ENCODE measurements at regions not wholly inside any gene's neighbourhood (a gene's known extent, or its start where the extent isn't known, plus 50 kb on each side); places are given as distances from the start of the nearest gene placed in this dataset.

DNA sequence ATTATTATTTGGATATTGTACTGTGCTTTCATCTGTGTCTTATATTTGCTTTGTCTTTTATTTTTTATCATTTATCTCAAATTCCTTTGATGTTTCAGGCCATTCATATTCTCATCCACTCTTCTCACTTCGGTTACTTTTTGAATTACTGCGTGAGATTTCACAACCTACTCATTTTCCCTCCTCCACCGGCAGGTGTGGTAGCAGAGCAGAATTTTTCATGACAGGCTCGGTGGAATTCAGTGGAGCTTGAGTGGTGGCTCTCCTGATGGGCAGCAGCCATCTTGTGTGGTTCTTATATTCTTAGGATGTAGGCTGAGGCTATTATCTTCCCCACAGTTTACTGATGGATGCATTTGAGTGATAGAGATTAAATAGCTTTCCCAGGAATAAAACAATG, 92.3 kb upstream of the IVNS1ABP start:
- DNase-seq (ENCODE audit: insufficient read length, low spot score): no peak
- peak; percentile 29 for FAIRE-seq
- TF ChIP-seq, protein P1, sequence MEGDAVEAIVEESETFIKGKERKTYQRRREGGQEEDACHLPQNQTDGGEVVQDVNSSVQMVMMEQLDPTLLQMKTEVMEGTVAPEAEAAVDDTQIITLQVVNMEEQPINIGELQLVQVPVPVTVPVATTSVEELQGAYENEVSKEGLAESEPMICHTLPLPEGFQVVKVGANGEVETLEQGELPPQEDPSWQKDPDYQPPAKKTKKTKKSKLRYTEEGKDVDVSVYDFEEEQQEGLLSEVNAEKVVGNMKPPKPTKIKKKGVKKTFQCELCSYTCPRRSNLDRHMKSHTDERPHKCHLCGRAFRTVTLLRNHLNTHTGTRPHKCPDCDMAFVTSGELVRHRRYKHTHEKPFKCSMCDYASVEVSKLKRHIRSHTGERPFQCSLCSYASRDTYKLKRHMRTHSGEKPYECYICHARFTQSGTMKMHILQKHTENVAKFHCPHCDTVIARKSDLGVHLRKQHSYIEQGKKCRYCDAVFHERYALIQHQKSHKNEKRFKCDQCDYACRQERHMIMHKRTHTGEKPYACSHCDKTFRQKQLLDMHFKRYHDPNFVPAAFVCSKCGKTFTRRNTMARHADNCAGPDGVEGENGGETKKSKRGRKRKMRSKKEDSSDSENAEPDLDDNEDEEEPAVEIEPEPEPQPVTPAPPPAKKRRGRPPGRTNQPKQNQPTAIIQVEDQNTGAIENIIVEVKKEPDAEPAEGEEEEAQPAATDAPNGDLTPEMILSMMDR (IDR thresholded peaks at IDR 0.05; ENCODE audit: insufficient read depth, missing control alignments): no peak

DNA sequence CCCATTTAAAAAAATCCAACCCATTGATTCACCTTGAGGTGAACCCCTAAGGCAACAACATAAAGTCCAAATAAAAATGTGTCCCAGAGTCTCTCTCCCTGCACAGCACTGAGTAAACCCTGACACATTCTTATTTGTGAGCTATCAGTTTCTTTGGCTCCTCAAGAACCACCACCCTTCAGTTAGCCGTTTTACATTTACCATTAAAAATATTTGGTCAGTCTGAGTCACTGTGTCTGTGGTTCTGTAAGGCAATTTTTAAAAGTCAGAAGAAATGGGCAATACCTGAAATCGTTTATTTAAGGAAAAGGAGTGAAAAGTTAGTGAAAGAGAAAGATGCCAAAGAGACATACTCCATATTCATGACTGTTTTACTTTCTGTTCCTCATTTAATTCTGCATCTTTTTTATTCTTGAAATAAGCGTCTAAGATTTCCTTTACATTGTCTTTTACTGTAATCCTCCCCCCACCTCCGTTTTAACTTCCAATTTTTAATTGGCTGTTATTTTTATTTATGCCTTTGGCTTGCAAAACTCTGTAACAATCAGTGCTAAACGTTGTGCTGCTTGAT, 91.7 kb upstream of the IVNS1ABP start:
- DNase-seq (ENCODE audit: insufficient read length, low spot score): no peak

DNA sequence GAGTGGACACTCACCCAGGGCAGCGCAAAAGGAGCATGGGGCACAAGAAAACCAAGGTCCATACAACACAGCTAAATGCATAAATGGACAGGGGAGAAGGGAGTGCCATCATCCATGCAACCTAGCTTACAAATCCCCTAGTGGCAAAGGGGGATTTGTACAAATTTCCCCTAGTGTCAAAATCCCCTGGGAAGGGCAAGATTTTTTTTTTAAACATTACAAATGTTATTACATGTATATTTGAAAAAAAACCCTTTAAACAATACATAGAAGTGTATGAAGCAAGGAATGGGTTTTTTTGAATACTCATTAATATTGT, 89.6 kb upstream of the IVNS1ABP start:
- DNase-seq (ENCODE audit: insufficient read length, low spot score) (no peak), FAIRE-seq (no peak)
- TF ChIP-seq, protein P1 (IDR thresholded peaks at IDR 0.05; ENCODE audit: insufficient read depth, missing control alignments): no peak

More for the DNA sequence above, 91.7 kb upstream of the IVNS1ABP start:
- TF ChIP-seq, protein P1 (IDR thresholded peaks at IDR 0.05; ENCODE audit: insufficient read depth, missing control alignments): no peak
- peak; percentile 77 for FAIRE-seq

DNA sequence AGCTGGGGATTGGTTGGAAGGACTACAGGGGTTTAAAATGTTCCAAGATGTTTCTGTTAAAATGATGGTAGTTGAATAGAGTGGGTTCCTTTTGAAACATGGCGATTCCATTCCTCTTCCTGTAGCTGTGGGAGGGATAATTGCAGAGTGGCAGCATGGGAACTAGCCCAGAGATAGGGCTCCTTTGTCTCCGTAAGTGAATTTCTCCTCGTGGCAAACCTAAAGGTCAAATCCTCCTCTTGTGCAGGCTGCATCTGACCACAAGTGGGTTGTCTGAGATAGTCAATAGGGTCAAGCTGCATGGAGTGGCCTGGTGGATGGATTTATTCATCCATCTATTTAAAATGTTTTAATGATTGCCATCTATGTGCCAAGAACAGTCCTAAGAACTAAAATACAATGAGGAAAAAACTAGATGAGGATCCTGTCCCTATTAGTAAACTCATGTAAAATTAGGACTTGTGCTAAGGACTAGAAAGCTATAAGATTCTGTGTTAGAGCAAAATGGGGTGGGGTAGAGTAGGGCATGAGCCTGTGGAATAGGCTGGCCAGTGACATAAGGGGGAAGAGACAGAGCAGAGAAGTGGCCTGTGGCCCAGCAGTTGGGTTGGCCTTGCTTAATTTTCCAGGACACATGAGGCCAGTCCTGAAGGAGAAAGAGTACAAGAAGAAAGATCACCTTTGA, 89.1 kb upstream of the IVNS1ABP start:
- no peak for FAIRE-seq
- DNase-seq (ENCODE audit: insufficient read length, low spot score): no peak
- TF ChIP-seq, protein P1 (IDR thresholded peaks at IDR 0.05; ENCODE audit: insufficient read depth, missing control alignments): no peak

DNA sequence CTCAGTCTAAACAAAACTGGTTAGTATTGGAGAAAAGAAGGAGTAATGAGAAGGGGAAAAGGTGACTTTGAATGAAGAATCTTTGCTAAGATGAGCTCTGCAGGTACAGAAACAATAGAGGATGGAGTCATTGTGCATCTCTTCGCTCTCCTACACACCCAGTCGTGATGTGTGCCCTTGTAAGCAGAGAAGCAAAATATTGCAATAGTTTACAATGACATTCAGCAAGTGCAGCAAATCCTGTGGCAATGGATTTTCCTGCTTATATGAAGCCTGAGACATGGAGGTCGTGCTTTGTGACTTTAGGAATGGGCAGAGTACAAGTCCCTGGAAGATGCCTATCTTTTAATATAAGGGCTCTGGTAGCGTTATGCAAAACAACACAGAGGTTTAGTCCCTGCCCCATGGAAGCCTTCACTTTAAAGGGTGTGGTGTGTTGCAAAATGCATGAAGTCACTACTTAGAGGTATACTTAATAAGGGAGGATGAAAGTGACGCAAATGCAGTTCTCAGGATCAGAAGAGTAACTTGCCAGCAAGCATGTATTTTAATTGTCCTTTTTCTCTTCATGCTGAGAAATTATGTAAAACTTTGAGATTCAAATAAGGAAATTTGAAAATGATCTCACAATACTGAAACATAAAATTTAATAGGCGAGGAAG, 88.0 kb upstream of the IVNS1ABP start:
- no peak for DNase-seq (ENCODE audit: insufficient read length, low spot score)
- TF ChIP-seq, protein P1 (IDR thresholded peaks at IDR 0.05; ENCODE audit: insufficient read depth, missing control alignments): no peak
- FAIRE-seq: no peak

DNA sequence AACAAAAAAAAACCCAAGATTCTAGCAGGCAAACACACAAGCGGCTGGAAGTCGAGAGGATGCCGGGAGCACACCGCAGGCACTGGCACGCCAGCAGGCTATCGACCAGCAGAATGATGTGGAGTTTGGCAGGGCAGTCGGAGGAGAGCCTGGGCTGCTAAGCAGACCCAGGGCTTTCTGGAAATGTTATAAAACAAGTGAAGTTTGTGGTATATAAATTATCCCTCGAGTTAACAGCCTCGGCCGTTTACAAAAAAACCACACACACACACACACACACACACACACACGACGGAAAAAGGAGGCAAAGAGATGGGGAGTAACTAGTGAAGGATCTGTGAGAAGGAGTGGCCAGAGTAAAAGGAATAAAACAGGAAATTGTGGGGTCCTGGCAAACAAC, 87.2 kb upstream of the IVNS1ABP start:
- TF ChIP-seq, protein P1 (IDR thresholded peaks at IDR 0.05; ENCODE audit: insufficient read depth, missing control alignments): no peak
- FAIRE-seq (no peak), DNase-seq (ENCODE audit: insufficient read length, low spot score) (no peak)

DNA sequence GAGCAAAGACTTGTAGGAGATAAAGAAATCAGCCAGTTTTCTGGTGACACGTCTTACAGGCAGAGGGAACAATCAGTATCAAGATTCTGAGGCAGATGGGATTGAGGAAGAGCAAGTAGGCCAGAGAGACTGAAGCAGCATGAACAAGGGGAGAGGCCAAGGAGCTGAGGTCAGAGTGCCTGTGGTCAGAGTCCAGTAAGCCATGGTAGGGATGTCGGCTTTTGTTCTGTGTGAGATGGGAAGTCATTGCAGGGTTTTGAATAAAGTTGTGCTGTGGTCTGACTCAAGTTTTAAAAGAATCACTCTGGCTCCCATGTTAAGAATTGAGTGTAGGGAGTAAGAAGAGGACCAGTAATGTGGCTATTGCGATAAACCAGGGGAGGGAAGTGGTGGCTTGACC, 85.9 kb upstream of the IVNS1ABP start:
- TF ChIP-seq, protein P1 (IDR thresholded peaks at IDR 0.05; ENCODE audit: insufficient read depth, missing control alignments): no peak
- no peak for DNase-seq (ENCODE audit: insufficient read length, low spot score)
- FAIRE-seq: no peak

Measured in D721Med (cell line).